Naive B cell (primary cell): ENCODE measurements at regions not wholly inside any gene's neighbourhood (a gene's known extent, or its start where the extent isn't known, plus 50 kb on each side); places are given as distances from the start of the nearest gene placed in this dataset.

Source experiments
- ATAC-seq, 2 donors: fragments of 150-1000 bp; cut with Tn5 transposase; 2 replicates each; pipeline ENCODE4 v1.10.0; 2021; ENCODE audit warnings: low read depth in 2 of 2, mild to moderate bottlenecking in 2 of 2, moderate library complexity in 2 of 2
- DNase-seq: peaks from one replicate; pipeline ENCODE4 v3.0.0; 2022
- H3K27ac Mint-ChIP-seq, 6 donors: one replicate each; pipeline ENCODE4 v1.8.0; 2020 to 2022; ENCODE audit warnings: mild to moderate bottlenecking in 6 of 6, mixed read lengths in 6 of 6, moderate library complexity in 5 of 6, inconsistent platforms in 2 of 6
- H3K27me3 Mint-ChIP-seq, 3 donors: one replicate each; pipeline ENCODE4 v1.8.0; 2021 to 2022; ENCODE audit warnings: mixed read lengths in 3 of 3, mild to moderate bottlenecking in 1 of 3
- H3K36me3 Mint-ChIP-seq, 2 donors: one replicate each; pipeline ENCODE4 v1.8.0; 2020 to 2022; ENCODE audit warnings: mixed read lengths in 2 of 2, inconsistent platforms in 1 of 2, mild to moderate bottlenecking in 1 of 2
- H3K4me1 Mint-ChIP-seq, 3 donors: one replicate each; pipeline ENCODE4 v1.8.0; 2020 to 2022; ENCODE audit warnings: mixed read lengths in 3 of 3, inconsistent platforms in 1 of 3, mild to moderate bottlenecking in 1 of 3, moderate library complexity in 1 of 3
- H3K4me3 Mint-ChIP-seq, 8 donors: one replicate each; pipeline ENCODE4 v1.8.0; 2020 to 2022; ENCODE audit warnings: mild to moderate bottlenecking in 8 of 8, mixed read lengths in 8 of 8, moderate library complexity in 8 of 8, inconsistent platforms in 2 of 8
- H3K9me3 Mint-ChIP-seq, 7 donors: one replicate each; pipeline ENCODE4 v1.8.0; 2020 to 2022; ENCODE audit warnings: mixed read lengths in 7 of 7, mild to moderate bottlenecking in 5 of 7, inconsistent platforms in 2 of 7, moderate library complexity in 1 of 7

GRCh38 chr10:21174715-21175495 is 277.8 kb upstream of the NEBL start:
- H3K4me1 Mint-ChIP-seq, result peaks cover 0 to 10% (median 3%) of the 10 kb centered on the region in 3 donors
- peak overlapping the region in 4 of 8 donors; percentile 32 to 50 (median 41) for H3K4me3 Mint-ChIP-seq
- H3K9me3 Mint-ChIP-seq, result peaks cover 0 to 9% (median 3%) of the 10 kb centered on the region in 7 donors
- DNase-seq (no peak), ATAC-seq (no peak)
- H3K27ac Mint-ChIP-seq, result no peak overlapping the region
- peaks cover 0 to 7% of the 10 kb centered on the region in 2 donors for H3K36me3 Mint-ChIP-seq
- H3K27me3 Mint-ChIP-seq, result peaks cover 41 to 77% (median 56%) of the 10 kb centered on the region in 3 donors

- ATAC-seq (no peak), DNase-seq (no peak)
- Mint-ChIP-seq H3K4me3 (peak overlapping the region in 1 of 8 donors; percentile 50), H3K27ac (no peak overlapping the region), H3K36me3 (peaks cover 0 to 7% of the 10 kb centered on the region in 2 donors), H3K9me3 (peaks cover 0 to 5% (median 2%) of the 10 kb centered on the region in 7 donors), H3K27me3 (peaks cover 44 to 81% (median 52%) of the 10 kb centered on the region in 3 donors), H3K4me1 (peaks cover 0 to 10% (median 3%) of the 10 kb centered on the region in 3 donors)
Measured at GRCh38 chr10:21173802-21174714, 276.9 kb upstream of the NEBL start.

GRCh38 chr10:21172930-21173801 is 276.1 kb upstream of the NEBL start:
- Mint-ChIP-seq H3K4me1 (peaks cover 0 to 10% (median 3%) of the 10 kb centered on the region in 3 donors), H3K27me3 (peaks cover 44 to 73% (median 48%) of the 10 kb centered on the region in 3 donors), H3K4me3 (peak overlapping the region in 3 of 8 donors; percentile 19 to 24 (median 20)), H3K36me3 (peaks cover 0 to 7% of the 10 kb centered on the region in 2 donors), H3K9me3 (peaks cover 0 to 5% (median 0%) of the 10 kb centered on the region in 7 donors), H3K27ac (peak overlapping the region in 1 of 6 donors; percentile 28)
- no peak for ATAC-seq
- no peak for DNase-seq

- Mint-ChIP-seq H3K9me3 (peaks cover 0 to 5% (median 0%) of the 10 kb centered on the region in 7 donors), H3K36me3 (peaks cover 0 to 7% of the 10 kb centered on the region in 2 donors), H3K4me3 (no peak overlapping the region), H3K27me3 (peaks cover 44 to 67% (median 46%) of the 10 kb centered on the region in 3 donors), H3K4me1 (peaks cover 0 to 10% (median 3%) of the 10 kb centered on the region in 3 donors), H3K27ac (no peak overlapping the region)
- ATAC-seq (no peak), DNase-seq (no peak)
Measured at GRCh38 chr10:21172542-21172929, 275.4 kb upstream of the NEBL start.

- DNase-seq (no peak), ATAC-seq (no peak)
- peaks cover 0 to 7% of the 10 kb centered on the region in 2 donors for H3K36me3 Mint-ChIP-seq
- H3K4me3 Mint-ChIP-seq, result no peak overlapping the region
- H3K4me1 Mint-ChIP-seq, result peaks cover 0 to 10% (median 3%) of the 10 kb centered on the region in 3 donors
- peaks cover 0 to 5% (median 0%) of the 10 kb centered on the region in 7 donors for H3K9me3 Mint-ChIP-seq
- peaks cover 42 to 62% (median 44%) of the 10 kb centered on the region in 3 donors for H3K27me3 Mint-ChIP-seq
- no peak overlapping the region for H3K27ac Mint-ChIP-seq
Measured at GRCh38 chr10:21171936-21172541, 274.9 kb upstream of the NEBL start.

- ATAC-seq (no peak), DNase-seq (no peak)
- Mint-ChIP-seq H3K4me1 (peaks cover 0 to 10% (median 3%) of the 10 kb centered on the region in 3 donors), H3K36me3 (peaks cover 0 to 7% of the 10 kb centered on the region in 2 donors), H3K4me3 (no peak overlapping the region), H3K27me3 (peaks cover 37 to 59% (median 39%) of the 10 kb centered on the region in 3 donors), H3K9me3 (peaks cover 0 to 3% (median 2%) of the 10 kb centered on the region in 7 donors), H3K27ac (no peak overlapping the region)
Measured at GRCh38 chr10:21171197-21171935, 274.3 kb upstream of the NEBL start.

GRCh38 chr10:21170216-21170615 is 273.1 kb upstream of the NEBL start:
- Mint-ChIP-seq H3K27me3 (peaks cover 30 to 51% (median 37%) of the 10 kb centered on the region in 3 donors), H3K27ac (no peak overlapping the region), H3K4me1 (peaks cover 0 to 10% (median 3%) of the 10 kb centered on the region in 3 donors), H3K36me3 (peaks cover 0 to 7% of the 10 kb centered on the region in 2 donors), H3K9me3 (peaks cover 0 to 4% (median 4%) of the 10 kb centered on the region in 7 donors), H3K4me3 (no peak overlapping the region)
- DNase-seq, result no peak
- no peak for ATAC-seq

- Mint-ChIP-seq H3K36me3 (no peaks in the 10 kb centered on the region), H3K27me3 (peaks cover 22 to 43% (median 28%) of the 10 kb centered on the region in 3 donors), H3K4me3 (no peak overlapping the region), H3K9me3 (peaks cover 0 to 4% (median 4%) of the 10 kb centered on the region in 7 donors), H3K27ac (no peak overlapping the region), H3K4me1 (peaks cover 0 to 4% (median 3%) of the 10 kb centered on the region in 3 donors)
- no peak for ATAC-seq
- no peak for DNase-seq
Measured at GRCh38 chr10:21169271-21169670, 272.2 kb upstream of the NEBL start.

- ATAC-seq (no peak), DNase-seq (no peak)
- Mint-ChIP-seq H3K9me3 (peaks cover 0 to 4% (median 4%) of the 10 kb centered on the region in 7 donors), H3K27me3 (peaks cover 23 to 31% (median 28%) of the 10 kb centered on the region in 3 donors), H3K36me3 (no peaks in the 10 kb centered on the region), H3K4me3 (no peak overlapping the region), H3K27ac (no peak overlapping the region), H3K4me1 (peaks cover 0 to 2% (median 0%) of the 10 kb centered on the region in 3 donors)
Measured at GRCh38 chr10:21167288-21168010, 270.3 kb upstream of the NEBL start.

GRCh38 chr10:21166557-21167287 is 269.6 kb upstream of the NEBL start:
- Mint-ChIP-seq H3K27ac (peak overlapping the region in 1 of 6 donors; percentile 3), H3K9me3 (peaks cover 0 to 10% (median 4%) of the 10 kb centered on the region in 7 donors), H3K27me3 (peaks cover 16 to 23% (median 21%) of the 10 kb centered on the region in 3 donors), H3K4me1 (no peaks in the 10 kb centered on the region), H3K36me3 (no peaks in the 10 kb centered on the region), H3K4me3 (no peak overlapping the region)
- no peak for DNase-seq
- no peak for ATAC-seq

GRCh38 chr10:21165489-21165888 is 268.4 kb upstream of the NEBL start:
- H3K36me3 Mint-ChIP-seq, result no peaks in the 10 kb centered on the region

More at GRCh38 chr10:21165489-21165888, 268.4 kb upstream of the NEBL start:
- Mint-ChIP-seq H3K9me3 (peaks cover 0 to 16% (median 4%) of the 10 kb centered on the region in 7 donors), H3K4me1 (no peaks in the 10 kb centered on the region), H3K27ac (no peak overlapping the region), H3K27me3 (peaks cover 11 to 15% (median 15%) of the 10 kb centered on the region in 3 donors), H3K4me3 (no peak overlapping the region)
- no peak for DNase-seq
- no peak for ATAC-seq
